ENCODE measurements at regions not wholly inside any gene's neighbourhood (a gene's known extent, or its start where the extent isn't known, plus 50 kb on each side); places are given as distances from the start of the nearest gene placed in this dataset.

- no peak for DNase-seq
Measured at GRCh38 chr3:132822266-132822665, 100.1 kb upstream of the NPHP3 start.

- no peak for DNase-seq
Measured at GRCh38 chr3:132821314-132821713, 99.1 kb upstream of the NPHP3 start.

- DNase-seq = no peak
Measured at GRCh38 chr3:132818251-132818650, 96.0 kb upstream of the NPHP3 start.

GRCh38 chr3:132817646-132818177 is 95.5 kb upstream of the NPHP3 start:
- DNase-seq = no peak

GRCh38 chr3:132805071-132805470 is 82.9 kb upstream of the NPHP3 start:
- DNase-seq = no peak

- DNase-seq = no peak
Measured at GRCh38 chr3:132804498-132804897, 82.3 kb upstream of the NPHP3 start.

GRCh38 chr3:132803889-132804288 is 81.7 kb upstream of the NPHP3 start:
- DNase-seq = no peak

- DNase-seq = no peak
Measured at GRCh38 chr3:132800958-132801357, 78.7 kb upstream of the NPHP3 start.

GRCh38 chr3:132790806-132791205 is 68.6 kb upstream of the NPHP3 start:
- no peak for DNase-seq

- no peak for DNase-seq
Measured at GRCh38 chr3:132789959-132790358, 67.8 kb upstream of the NPHP3 start.

- no peak for DNase-seq
Measured at GRCh38 chr3:132788301-132788671, 66.1 kb upstream of the NPHP3 start.

- no peak for DNase-seq
Measured at GRCh38 chr3:132787616-132788300, 65.5 kb upstream of the NPHP3 start.

GRCh38 chr3:132786890-132787289 is 64.7 kb upstream of the NPHP3 start:
- no peak for DNase-seq

GRCh38 chr3:132785292-132785691 is 63.1 kb upstream of the NPHP3 start:
- no peak for DNase-seq

- DNase-seq = no peak
Measured at GRCh38 chr3:132784502-132785025, 62.4 kb upstream of the NPHP3 start.

GRCh38 chr3:132783152-132783551 is 60.9 kb upstream of the NPHP3 start:
- DNase-seq = no peak

- no peak for DNase-seq
Measured at GRCh38 chr3:132781922-132782321, 59.7 kb upstream of the NPHP3 start.

GRCh38 chr3:132777171-132777570 is 55.0 kb upstream of the NPHP3 start:
- DNase-seq = no peak

GRCh38 chr3:132773071-132773619 is 50.9 kb upstream of the NPHP3 start:
- DNase-seq = no peak

GRCh38 chr3:132772252-132772651 is 50.0 kb upstream of the NPHP3 start:
- DNase-seq = no peak

Measured in RPMI8226 (cell line).